Gastrocnemius medialis (tissue), 4 donors: ENCODE measurements at regions not wholly inside any gene's neighbourhood (a gene's known extent, or its start where the extent isn't known, plus 50 kb on each side); places are given as distances from the start of the nearest gene placed in this dataset.

Source experiments
- CTCF ChIP-seq, 5 experiments: fragments of 450-650 bp in 3 of 5; fragments of 200-600 bp in 2 of 5; sonication (generic) in 2 of 5; IDR thresholded peaks in 4 of 5; conservative IDR thresholded peaks in 1 of 5; 1 replicate in 4 of 5; 2 replicates in 1 of 5; pipeline ENCODE4 v1.5.1; 2016 to 2019; ENCODE audit warnings: antibody characterized with exemption in 5 of 5, mild to moderate bottlenecking in 3 of 5, moderate library complexity in 3 of 5
- POLR2A ChIP-seq, 2 donors: fragments of 450-650 bp; IDR thresholded peaks; one replicate each; pipeline ENCODE4 v1.6.1; 2017; ENCODE audit warnings: antibody characterized with exemption in 2 of 2, mild to moderate bottlenecking in 2 of 2, moderate library complexity in 2 of 2

- TF ChIP-seq CTCF (IDR thresholded peaks at IDR 0.05 in 4 of 5, conservative IDR thresholded peaks at IDR 0.05 in 1 of 5) (no peak), POLR2A (IDR thresholded peaks at IDR 0.05) (no peak)
Measured at GRCh38 chr3:18667552-18667951, 242.4 kb upstream of the SATB1 start.
